Naive B cell (primary cell): ENCODE measurements at regions not wholly inside any gene's neighbourhood (a gene's known extent, or its start where the extent isn't known, plus 50 kb on each side); places are given as distances from the start of the nearest gene placed in this dataset.
"Not testable (repeated sequence)": the region's sequence is repeated elsewhere in the genome, so short reads cannot be mapped to it uniquely, and the experiment has no call there.

Experiments used
- ATAC-seq, 2 donors: fragments of 150-1000 bp; cut with Tn5 transposase; 2 replicates each; pipeline ENCODE4 v1.10.0; 2021; ENCODE audit warnings: low read depth in 2 of 2, mild to moderate bottlenecking in 2 of 2, moderate library complexity in 2 of 2
- DNase-seq: peaks from one replicate; pipeline ENCODE4 v3.0.0; 2022
- H3K27ac Mint-ChIP-seq, 6 donors: one replicate each; pipeline ENCODE4 v1.8.0; 2020 to 2022; ENCODE audit warnings: mild to moderate bottlenecking in 6 of 6, mixed read lengths in 6 of 6, moderate library complexity in 5 of 6, inconsistent platforms in 2 of 6
- H3K27me3 Mint-ChIP-seq, 3 donors: one replicate each; pipeline ENCODE4 v1.8.0; 2021 to 2022; ENCODE audit warnings: mixed read lengths in 3 of 3, mild to moderate bottlenecking in 1 of 3
- H3K36me3 Mint-ChIP-seq, 2 donors: one replicate each; pipeline ENCODE4 v1.8.0; 2020 to 2022; ENCODE audit warnings: mixed read lengths in 2 of 2, inconsistent platforms in 1 of 2, mild to moderate bottlenecking in 1 of 2
- H3K4me1 Mint-ChIP-seq, 3 donors: one replicate each; pipeline ENCODE4 v1.8.0; 2020 to 2022; ENCODE audit warnings: mixed read lengths in 3 of 3, inconsistent platforms in 1 of 3, mild to moderate bottlenecking in 1 of 3, moderate library complexity in 1 of 3
- H3K4me3 Mint-ChIP-seq, 8 donors: one replicate each; pipeline ENCODE4 v1.8.0; 2020 to 2022; ENCODE audit warnings: mild to moderate bottlenecking in 8 of 8, mixed read lengths in 8 of 8, moderate library complexity in 8 of 8, inconsistent platforms in 2 of 8
- H3K9me3 Mint-ChIP-seq, 7 donors: one replicate each; pipeline ENCODE4 v1.8.0; 2020 to 2022; ENCODE audit warnings: mixed read lengths in 7 of 7, mild to moderate bottlenecking in 5 of 7, inconsistent platforms in 2 of 7, moderate library complexity in 1 of 7

GRCh38 chr4:85187106-85187505 lies 220.6 kb upstream of the WDFY3 start:
- H3K9me3 Mint-ChIP-seq: peaks cover 0 to 21% (median 4%) of the 10 kb centered on the region in 7 donors
- DNase-seq (no peak), ATAC-seq (no peak)
- no peaks in the 10 kb centered on the region for H3K36me3 Mint-ChIP-seq
- H3K4me3 Mint-ChIP-seq: no peak overlapping the region
- H3K27me3 Mint-ChIP-seq: peaks cover 13 to 16% (median 15%) of the 10 kb centered on the region in 3 donors
- H3K27ac Mint-ChIP-seq: no peak overlapping the region
- H3K4me1 Mint-ChIP-seq: no peaks in the 10 kb centered on the region

GRCh38 chr4:85196015-85196414 lies 229.5 kb upstream of the WDFY3 start:
- not testable (repeated sequence) for DNase-seq, H3K4me3 Mint-ChIP-seq, H3K27ac Mint-ChIP-seq, ATAC-seq, H3K4me1 Mint-ChIP-seq
- H3K9me3 Mint-ChIP-seq: peaks cover 10 to 54% (median 42%) of the 10 kb centered on the region in 7 donors
- peaks cover 7 to 17% (median 13%) of the 10 kb centered on the region in 3 donors for H3K27me3 Mint-ChIP-seq
- peaks cover 15 to 17% of the 10 kb centered on the region in 2 donors for H3K36me3 Mint-ChIP-seq

DNA sequence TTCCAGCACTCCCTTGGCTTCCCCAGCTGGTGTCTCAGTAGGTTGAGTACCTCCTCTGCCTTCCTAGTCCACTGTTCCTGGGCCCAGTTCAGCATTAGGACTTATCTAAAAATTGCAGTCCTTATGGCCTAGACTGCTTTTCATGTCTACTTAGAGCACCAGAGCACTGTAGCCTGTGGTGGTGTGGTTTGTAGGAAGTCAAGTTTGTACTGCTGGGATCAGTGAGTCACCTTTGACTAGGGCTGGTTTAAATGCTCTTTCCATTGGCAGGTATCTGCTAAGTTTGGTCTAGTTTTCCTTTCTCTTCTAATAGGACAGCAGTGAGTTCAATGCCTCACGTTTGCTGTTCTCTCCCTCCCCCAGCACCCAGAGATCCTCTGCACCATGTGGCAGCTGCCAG lies 233.6 kb upstream of the WDFY3 start:
- Mint-ChIP-seq H3K4me3 (peak overlapping the region in 1 of 8 donors; percentile 18), H3K27me3 (peaks cover 8 to 10% (median 8%) of the 10 kb centered on the region in 3 donors), H3K4me1 (no peaks in the 10 kb centered on the region), H3K27ac (no peak overlapping the region), H3K36me3 (peaks cover 23 to 31% of the 10 kb centered on the region in 2 donors), H3K9me3 (peaks cover 20 to 68% (median 41%) of the 10 kb centered on the region in 7 donors)
- DNase-seq: no peak
- ATAC-seq: no peak

DNA sequence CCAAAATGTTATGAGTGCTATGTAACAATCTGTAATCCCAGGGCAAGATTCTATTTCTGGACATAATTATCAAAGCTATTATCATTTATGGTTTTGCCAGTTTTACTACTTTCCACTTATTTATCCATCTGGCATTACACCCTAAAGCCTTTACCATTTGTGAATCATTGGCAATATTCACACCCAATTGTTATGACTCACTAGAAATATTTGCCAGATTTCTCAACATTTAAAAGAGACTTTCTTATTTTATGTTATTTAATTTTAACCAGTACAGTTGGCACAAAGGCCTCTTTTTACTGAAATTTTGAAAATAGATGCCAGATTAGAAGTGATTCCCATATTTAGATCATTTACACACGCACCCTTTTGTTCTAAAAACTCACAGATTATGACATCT lies 242.7 kb upstream of the WDFY3 start:
- ATAC-seq (no peak), DNase-seq (no peak)
- Mint-ChIP-seq H3K36me3 (peaks cover 20 to 21% of the 10 kb centered on the region in 2 donors), H3K4me1 (no peaks in the 10 kb centered on the region), H3K9me3 (peaks cover 5 to 55% (median 37%) of the 10 kb centered on the region in 7 donors), H3K27ac (no peak overlapping the region), H3K4me3 (no peak overlapping the region), H3K27me3 (peaks cover 0 to 4% (median 3%) of the 10 kb centered on the region in 3 donors)

- peaks cover 14 to 17% of the 10 kb centered on the region in 2 donors for H3K36me3 Mint-ChIP-seq
- DNase-seq: no peak
- peaks cover 0 to 43% (median 27%) of the 10 kb centered on the region in 7 donors for H3K9me3 Mint-ChIP-seq
- H3K27me3 Mint-ChIP-seq: no peaks in the 10 kb centered on the region
- no peak overlapping the region for H3K27ac Mint-ChIP-seq
- H3K4me1 Mint-ChIP-seq: no peaks in the 10 kb centered on the region
- H3K4me3 Mint-ChIP-seq: no peak overlapping the region
- ATAC-seq: no peak
Measured at GRCh38 chr4:85210353-85210752, 243.9 kb upstream of the WDFY3 start.

GRCh38 chr4:85216571-85216970 lies 250.1 kb upstream of the WDFY3 start:
- not testable (repeated sequence) for H3K27me3 Mint-ChIP-seq, DNase-seq, H3K4me3 Mint-ChIP-seq, H3K27ac Mint-ChIP-seq, ATAC-seq, H3K4me1 Mint-ChIP-seq
- Mint-ChIP-seq H3K36me3 (peaks cover 9 to 27% of the 10 kb centered on the region in 2 donors), H3K9me3 (peaks cover 7 to 62% (median 42%) of the 10 kb centered on the region in 7 donors)

- H3K4me1 Mint-ChIP-seq: no peaks in the 10 kb centered on the region
- ATAC-seq: no peak
- no peak for DNase-seq
- H3K4me3 Mint-ChIP-seq: no peak overlapping the region
- peaks cover 9 to 34% of the 10 kb centered on the region in 2 donors for H3K36me3 Mint-ChIP-seq
- H3K27me3 Mint-ChIP-seq: peaks cover 0 to 6% (median 6%) of the 10 kb centered on the region in 3 donors
- no peak overlapping the region for H3K27ac Mint-ChIP-seq
- peaks cover 7 to 49% (median 38%) of the 10 kb centered on the region in 7 donors for H3K9me3 Mint-ChIP-seq
Measured at GRCh38 chr4:85218756-85219155, 252.3 kb upstream of the WDFY3 start.

DNA sequence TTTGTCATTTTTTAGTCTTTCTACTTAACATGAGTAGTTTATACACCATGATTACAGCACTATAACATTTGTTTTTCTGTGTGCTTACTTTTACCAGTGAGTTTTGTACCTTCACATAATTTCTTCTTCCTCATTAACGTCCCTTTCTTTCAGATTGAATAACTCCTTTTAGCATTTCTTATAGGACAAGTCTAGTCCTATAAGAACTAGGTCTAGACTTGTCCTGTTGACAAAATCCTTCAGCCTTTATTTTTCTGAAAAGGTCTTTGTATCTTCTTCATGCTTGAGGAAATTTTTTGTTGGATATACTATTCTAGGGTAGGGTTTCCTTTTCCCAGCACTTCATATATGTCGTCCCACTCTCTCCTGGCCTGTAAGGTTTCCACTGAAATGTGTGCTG lies 253.3 kb upstream of the ARHGAP24 start:
- Mint-ChIP-seq H3K36me3 (peaks cover 9 to 35% of the 10 kb centered on the region in 2 donors), H3K4me1 (no peaks in the 10 kb centered on the region), H3K27ac (no peak overlapping the region), H3K9me3 (peaks cover 7 to 39% (median 36%) of the 10 kb centered on the region in 7 donors), H3K27me3 (peaks cover 0 to 6% (median 6%) of the 10 kb centered on the region in 3 donors), H3K4me3 (no peak overlapping the region)
- DNase-seq (no peak), ATAC-seq (no peak)

- H3K4me3 Mint-ChIP-seq: no peak overlapping the region
- no peak for ATAC-seq
- H3K27me3 Mint-ChIP-seq: peaks cover 0 to 6% (median 6%) of the 10 kb centered on the region in 3 donors
- no peak overlapping the region for H3K27ac Mint-ChIP-seq
- no peak for DNase-seq
- peaks cover 3 to 37% (median 31%) of the 10 kb centered on the region in 7 donors for H3K9me3 Mint-ChIP-seq
- peaks cover 12 to 35% of the 10 kb centered on the region in 2 donors for H3K36me3 Mint-ChIP-seq
- H3K4me1 Mint-ChIP-seq: no peaks in the 10 kb centered on the region
Measured at GRCh38 chr4:85222561-85222960, 252.4 kb upstream of the ARHGAP24 start.

DNA sequence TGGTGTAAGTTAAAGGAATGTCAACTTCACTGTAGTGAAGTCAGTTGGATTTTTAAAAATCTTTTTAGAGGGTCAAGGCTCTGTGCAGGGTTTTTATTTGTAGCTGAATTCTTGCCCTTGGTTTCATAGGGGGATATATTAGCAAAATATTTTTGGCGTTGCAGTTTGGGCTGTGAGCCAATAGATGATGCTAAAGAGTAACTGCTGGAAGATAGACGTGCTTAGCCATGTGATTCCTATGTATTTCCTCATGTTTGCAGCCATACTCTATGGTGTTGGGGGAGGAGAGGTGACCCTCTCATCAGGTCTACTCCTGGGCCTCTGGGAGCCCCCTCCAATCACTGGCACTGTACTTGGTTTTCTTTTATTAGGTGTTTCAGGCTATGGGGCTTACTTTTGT lies 246.7 kb upstream of the ARHGAP24 start:
- H3K36me3 Mint-ChIP-seq: peaks cover 4 to 10% of the 10 kb centered on the region in 2 donors
- no peak for ATAC-seq
- no peaks in the 10 kb centered on the region for H3K27me3 Mint-ChIP-seq
- no peak overlapping the region for H3K4me3 Mint-ChIP-seq
- peaks cover 3 to 21% (median 16%) of the 10 kb centered on the region in 7 donors for H3K9me3 Mint-ChIP-seq
- no peaks in the 10 kb centered on the region for H3K4me1 Mint-ChIP-seq
- DNase-seq: no peak
- no peak overlapping the region for H3K27ac Mint-ChIP-seq

GRCh38 chr4:85233516-85233915 lies 241.4 kb upstream of the ARHGAP24 start:
- Mint-ChIP-seq H3K27ac (no peak overlapping the region), H3K27me3 (peaks cover 3 to 8% (median 7%) of the 10 kb centered on the region in 3 donors), H3K4me3 (no peak overlapping the region), H3K9me3 (peaks cover 0 to 5% (median 1%) of the 10 kb centered on the region in 7 donors), H3K36me3 (peaks cover 0 to under 1% of the 10 kb centered on the region in 2 donors), H3K4me1 (no peaks in the 10 kb centered on the region)
- ATAC-seq (no peak), DNase-seq (no peak)

DNA sequence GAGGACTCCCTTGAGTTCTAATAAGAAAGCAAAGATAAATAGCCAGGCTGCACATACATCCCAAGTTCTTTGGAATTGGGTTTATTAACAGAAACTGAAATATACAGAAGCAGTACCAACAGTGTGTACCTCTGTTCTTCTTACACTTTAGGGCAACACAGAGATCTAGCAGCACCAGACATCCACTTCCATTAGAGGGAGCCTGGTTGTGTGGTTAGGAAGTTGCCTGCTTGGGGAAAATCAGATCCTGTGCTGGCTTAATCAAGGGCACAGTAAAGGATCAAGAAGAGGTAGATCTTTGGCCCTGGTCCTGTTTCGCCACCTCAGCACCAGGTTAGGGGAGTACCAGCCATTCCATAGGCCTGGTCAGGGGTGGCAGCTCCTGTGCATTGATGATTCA lies 231.1 kb upstream of the ARHGAP24 start:
- H3K4me3 Mint-ChIP-seq: no peak overlapping the region
- DNase-seq (no peak), ATAC-seq (no peak)
- H3K4me1 Mint-ChIP-seq: no peaks in the 10 kb centered on the region
- no peak overlapping the region for H3K27ac Mint-ChIP-seq
- H3K36me3 Mint-ChIP-seq: peaks cover 0 to 6% of the 10 kb centered on the region in 2 donors
- peaks cover 3 to 21% (median 5%) of the 10 kb centered on the region in 3 donors for H3K27me3 Mint-ChIP-seq
- H3K9me3 Mint-ChIP-seq: peaks cover 0 to 40% (median 7%) of the 10 kb centered on the region in 7 donors

DNA sequence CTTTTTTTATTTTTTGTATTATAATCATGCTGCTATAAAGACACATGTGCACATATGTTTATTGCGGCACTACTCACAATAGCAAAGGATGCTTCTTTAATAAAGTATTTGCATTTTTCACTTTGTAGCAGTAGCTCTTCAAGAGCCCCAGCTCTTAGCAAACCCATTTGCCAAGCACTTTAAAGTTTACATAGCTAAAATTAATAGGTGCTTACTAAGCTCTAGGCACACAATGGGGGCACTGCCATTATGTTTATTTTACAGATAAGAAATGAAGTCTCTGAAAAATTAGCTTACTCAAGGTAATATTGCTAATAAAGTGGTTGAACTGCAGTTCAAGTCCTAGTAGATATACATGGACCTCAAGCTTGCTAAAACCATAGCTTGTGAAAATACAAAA lies 230.3 kb upstream of the ARHGAP24 start:
- DNase-seq: no peak
- peaks cover 0 to 13% (median 5%) of the 10 kb centered on the region in 3 donors for H3K27me3 Mint-ChIP-seq
- no peak for ATAC-seq
- H3K4me3 Mint-ChIP-seq: no peak overlapping the region
- no peaks in the 10 kb centered on the region for H3K4me1 Mint-ChIP-seq
- H3K9me3 Mint-ChIP-seq: peaks cover 0 to 32% (median 7%) of the 10 kb centered on the region in 7 donors
- no peaks in the 10 kb centered on the region for H3K36me3 Mint-ChIP-seq
- no peak overlapping the region for H3K27ac Mint-ChIP-seq

- Mint-ChIP-seq H3K4me3 (no peak overlapping the region), H3K27ac (no peak overlapping the region), H3K4me1 (no peaks in the 10 kb centered on the region), H3K36me3 (no peaks in the 10 kb centered on the region), H3K9me3 (peaks cover 0 to 18% (median 5%) of the 10 kb centered on the region in 7 donors), H3K27me3 (peaks cover 0 to 13% (median 5%) of the 10 kb centered on the region in 3 donors)
- no peak for DNase-seq
- no peak for ATAC-seq
Measured at GRCh38 chr4:85246055-85246454, 228.9 kb upstream of the ARHGAP24 start.
